Body of pancreas (tissue), 4 donors: ENCODE measurements at regions not wholly inside any gene's neighbourhood (a gene's known extent, or its start where the extent isn't known, plus 50 kb on each side); places are given as distances from the start of the nearest gene placed in this dataset.

ENCODE experiments used
- ATAC-seq: fragments of 150-250 bp; one replicate; pipeline ENCODE4 v1.9.1; 2016
- DNase-seq, 4 donors: peaks; one replicate each; pipeline ENCODE4 v3.0.0-alpha.2; 2019
- H3K27ac ChIP-seq, 4 donors: fragments of 200-600 bp; sonication (generic); 1 replicate in 3 of 4; 2 replicates in 1 of 4; pipeline versions ENCODE4 v1.5.1 to v1.6.1; 2016 to 2019; ENCODE audit warnings: mild to moderate bottlenecking in 1 of 4, mixed read lengths in 1 of 4, moderate library complexity in 1 of 4
- H3K27me3 ChIP-seq, 2 donors: fragments of 200-600 bp; sonication (generic); one replicate each; pipeline ENCODE4 v1.6.0; 2016; ENCODE audit warnings: mild to moderate bottlenecking in 1 of 2
- H3K36me3 ChIP-seq, 2 donors: fragments of 200-600 bp; sonication (generic); replicated peaks in 1 of 2; 2 replicates each; pipeline ENCODE4 v1.5.1; 2016; ENCODE audit warnings: low read depth in 2 of 2; ENCODE audit not compliant: insufficient read depth in 1 of 2
- H3K4me1 ChIP-seq: fragments of 200-600 bp; sonication (generic); one replicate; pipeline ENCODE4 v1.6.0; 2016
- H3K4me3 ChIP-seq, 2 donors: fragments of 200-600 bp; sonication (generic); 1 replicate in 1 of 2; 2 replicates in 1 of 2; pipeline ENCODE4 v1.5.1; 2016 to 2019
- H3K9me3 ChIP-seq, 3 donors: fragments of 200-600 bp; sonication (generic); 1 replicate in 2 of 3; 2 replicates in 1 of 3; pipeline ENCODE4 v1.5.1; 2016
- POLR2A ChIP-seq, 3 donors: fragments of 450-650 bp; IDR thresholded peaks; one replicate each; pipeline ENCODE4 v1.6.1; 2016; ENCODE audit warnings: antibody characterized with exemption in 3 of 3, mild to moderate bottlenecking in 2 of 3
- WGBS, 2 donors: methylation state at CpG; one replicate each; pipeline ENCODE4 v1.1.5; 2017; 5-methylcytosine and 5-hydroxymethylcytosine counted together
- intact Hi-C: fragments of 100-400 bp; cut with DNase I; formaldehyde crosslinking; loops from one replicate; pipeline ENCODE4 v1.15.1; 2023
- TF ChIP-seq, protein P1 (sequence below), 7 experiments: fragments of 450-650 bp in 4 of 7; fragments of 200-600 bp in 3 of 7; sonication (generic) in 3 of 7; IDR thresholded peaks; one replicate each; pipeline ENCODE4 v1.5.1; 2016 to 2019; ENCODE audit warnings: antibody characterized with exemption in 7 of 7

DNA sequence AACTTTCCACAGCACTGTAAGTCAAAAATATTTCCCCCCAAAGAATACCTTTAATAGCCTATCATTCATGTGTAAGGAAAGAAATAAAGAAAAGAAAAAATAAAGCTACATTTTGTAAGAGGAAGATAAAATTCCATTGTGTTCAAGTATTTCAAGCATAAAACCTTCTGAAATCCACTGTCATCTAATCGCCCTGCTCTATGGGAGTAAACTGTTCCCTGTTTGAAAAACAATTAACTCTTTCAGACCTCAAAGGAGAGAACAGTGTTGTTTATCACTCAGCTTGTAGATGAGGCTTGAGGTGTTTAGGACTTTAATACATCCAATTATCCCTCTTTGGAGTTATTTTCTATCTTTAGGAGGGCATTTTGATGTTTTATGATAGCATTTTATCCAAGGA is 112.2 kb upstream of the REG3G start:
- DNase-seq: no peak
- Histone ChIP-seq H3K27me3 (no peaks in the 10 kb centered on the region), H3K36me3 (no peaks in the 10 kb centered on the region), H3K4me3 (no peak overlapping the region), H3K27ac (no peak overlapping the region), H3K4me1 (no peaks in the 10 kb centered on the region), H3K9me3 (no peaks in the 10 kb centered on the region)
- TF ChIP-seq, protein P1, sequence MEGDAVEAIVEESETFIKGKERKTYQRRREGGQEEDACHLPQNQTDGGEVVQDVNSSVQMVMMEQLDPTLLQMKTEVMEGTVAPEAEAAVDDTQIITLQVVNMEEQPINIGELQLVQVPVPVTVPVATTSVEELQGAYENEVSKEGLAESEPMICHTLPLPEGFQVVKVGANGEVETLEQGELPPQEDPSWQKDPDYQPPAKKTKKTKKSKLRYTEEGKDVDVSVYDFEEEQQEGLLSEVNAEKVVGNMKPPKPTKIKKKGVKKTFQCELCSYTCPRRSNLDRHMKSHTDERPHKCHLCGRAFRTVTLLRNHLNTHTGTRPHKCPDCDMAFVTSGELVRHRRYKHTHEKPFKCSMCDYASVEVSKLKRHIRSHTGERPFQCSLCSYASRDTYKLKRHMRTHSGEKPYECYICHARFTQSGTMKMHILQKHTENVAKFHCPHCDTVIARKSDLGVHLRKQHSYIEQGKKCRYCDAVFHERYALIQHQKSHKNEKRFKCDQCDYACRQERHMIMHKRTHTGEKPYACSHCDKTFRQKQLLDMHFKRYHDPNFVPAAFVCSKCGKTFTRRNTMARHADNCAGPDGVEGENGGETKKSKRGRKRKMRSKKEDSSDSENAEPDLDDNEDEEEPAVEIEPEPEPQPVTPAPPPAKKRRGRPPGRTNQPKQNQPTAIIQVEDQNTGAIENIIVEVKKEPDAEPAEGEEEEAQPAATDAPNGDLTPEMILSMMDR (IDR thresholded peaks at IDR 0.05): no peak
- TF ChIP-seq POLR2A (IDR thresholded peaks at IDR 0.05): no peak
- 28% methylated on average over 1 of the region's 1 CpG for WGBS, 2 donors
- intact Hi-C loops: no loop called here
- ATAC-seq: no peak

DNA sequence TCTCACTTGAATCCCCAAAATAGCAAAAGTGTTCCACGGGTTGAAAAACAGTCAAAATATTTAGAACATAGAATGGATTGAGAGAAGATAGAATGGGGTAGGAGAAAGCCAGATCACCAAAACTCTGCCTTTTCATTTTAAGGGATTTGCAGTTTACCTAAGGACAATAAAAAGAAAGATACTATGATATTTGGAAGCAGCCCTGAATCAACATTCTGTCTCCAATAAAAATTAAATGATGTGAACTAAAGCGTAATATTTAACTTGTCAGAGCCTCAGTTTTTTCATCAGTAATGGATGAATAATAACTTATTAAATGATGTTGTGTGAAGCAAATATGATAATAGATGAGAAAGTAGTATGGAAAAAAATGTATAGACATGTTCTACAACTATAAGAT is 100.2 kb upstream of the REG3G start:
- TF ChIP-seq, protein P1 (IDR thresholded peaks at IDR 0.05): no peak
- no peak for TF ChIP-seq POLR2A (IDR thresholded peaks at IDR 0.05)
- 70 to 76% methylated on average over 2 of the region's 2 CpGs for WGBS, 2 donors
- intact Hi-C loops: no loop called here

DNA sequence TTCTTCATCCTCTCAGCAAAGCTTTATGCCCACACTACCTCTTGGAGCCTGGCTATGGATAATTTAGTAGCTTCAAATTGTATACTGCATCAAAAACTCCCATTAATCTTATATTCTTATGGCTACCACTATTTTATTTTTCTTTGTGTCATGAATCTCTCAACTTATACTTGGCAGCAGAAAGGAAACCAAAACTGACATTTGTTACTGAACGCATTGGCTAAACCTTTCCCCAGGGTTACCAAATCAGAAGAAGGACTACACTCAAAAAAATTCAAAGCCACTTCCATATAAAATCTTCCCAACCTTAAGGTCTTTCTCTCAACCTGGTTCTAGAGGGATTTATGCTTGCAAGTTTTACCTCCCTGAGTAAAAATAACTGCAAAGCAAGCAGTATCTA is 97.0 kb upstream of the REG3G start:
- 56 to 63% methylated on average over 1 of the region's 1 CpG for whole genome bisulfite sequencing, 2 donors
- Histone ChIP-seq H3K27ac (no peak overlapping the region), H3K4me1 (no peaks in the 10 kb centered on the region), H3K27me3 (no peaks in the 10 kb centered on the region), H3K9me3 (no peaks in the 10 kb centered on the region), H3K36me3 (no peaks in the 10 kb centered on the region), H3K4me3 (no peak overlapping the region)
- DNase-seq: no peak
- intact Hi-C loops: no loop called here
- TF ChIP-seq POLR2A (IDR thresholded peaks at IDR 0.05): no peak
- TF ChIP-seq, protein P1 (IDR thresholded peaks at IDR 0.05): no peak
- no peak for ATAC-seq

More for the DNA sequence above, 100.2 kb upstream of the REG3G start:
- H3K36me3 ChIP-seq: no peaks in the 10 kb centered on the region
- DNase-seq (no peak), ATAC-seq (no peak)
- H3K9me3 ChIP-seq: no peaks in the 10 kb centered on the region
- H3K27me3 ChIP-seq: no peaks in the 10 kb centered on the region
- H3K4me3 ChIP-seq: no peak overlapping the region
- no peaks in the 10 kb centered on the region for H3K4me1 ChIP-seq
- no peak overlapping the region for H3K27ac ChIP-seq

DNA sequence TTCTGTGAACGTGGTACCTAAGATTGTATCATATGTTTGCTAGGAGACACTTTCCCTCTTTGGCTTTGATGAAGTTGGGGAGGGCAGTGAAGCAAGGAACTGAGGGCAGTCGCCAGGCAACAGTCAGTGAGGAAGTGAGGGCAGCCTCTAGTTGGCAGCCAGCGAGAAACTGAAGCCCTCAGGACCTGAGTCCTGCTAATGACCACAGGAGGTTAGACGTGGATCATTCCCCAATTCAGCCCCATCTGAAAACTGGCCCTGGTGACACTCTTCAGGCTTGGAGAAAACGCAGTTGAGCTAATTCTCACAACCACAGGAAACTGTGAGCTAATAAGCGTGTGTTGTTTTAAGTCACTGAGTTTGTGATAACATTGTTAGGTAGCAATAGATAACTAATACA is 84.5 kb upstream of the REG3G start:
- WGBS, 2 donors: 36 to 54% methylated on average over 6 of the region's 6 CpGs
- Histone ChIP-seq H3K36me3 (no peaks in the 10 kb centered on the region), H3K27me3 (no peaks in the 10 kb centered on the region), H3K4me3 (no peak overlapping the region), H3K4me1 (no peaks in the 10 kb centered on the region), H3K27ac (no peak overlapping the region), H3K9me3 (no peaks in the 10 kb centered on the region)
- TF ChIP-seq, protein P1 (IDR thresholded peaks at IDR 0.05): no peak
- no peak for TF ChIP-seq POLR2A (IDR thresholded peaks at IDR 0.05)
- no peak for DNase-seq
- intact Hi-C loops: no loop called here
- no peak for ATAC-seq

DNA sequence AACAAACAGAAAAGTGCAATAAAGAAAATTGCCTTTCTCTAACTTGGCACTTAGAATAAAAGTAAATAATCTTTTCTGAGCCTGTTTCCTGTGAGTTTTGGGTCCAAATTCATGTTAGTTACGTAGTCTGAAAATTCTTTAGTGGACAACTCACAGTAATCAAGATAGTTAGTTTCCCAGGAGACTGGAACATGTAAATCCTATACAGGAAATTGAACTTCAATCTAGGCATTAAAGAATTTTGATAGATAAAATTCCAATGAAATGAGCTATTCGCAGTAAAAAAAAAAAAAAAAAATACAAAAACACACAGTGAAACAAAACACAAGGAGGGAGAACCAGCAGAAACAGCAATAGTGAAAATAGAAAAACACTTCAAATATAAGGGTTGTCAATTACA is 83.8 kb upstream of the REG3G start:
- no peaks in the 10 kb centered on the region for H3K4me1 ChIP-seq
- no peaks in the 10 kb centered on the region for H3K27me3 ChIP-seq
- no peak overlapping the region for H3K27ac ChIP-seq
- H3K4me3 ChIP-seq: no peak overlapping the region
- no peak for TF ChIP-seq POLR2A (IDR thresholded peaks at IDR 0.05)
- TF ChIP-seq, protein P1 (IDR thresholded peaks at IDR 0.05): no peak
- WGBS, 2 donors: 72 to 86% methylated on average over 2 of the region's 2 CpGs
- DNase-seq: no peak
- intact Hi-C loops: no loop called here
- H3K9me3 ChIP-seq: no peaks in the 10 kb centered on the region
- no peaks in the 10 kb centered on the region for H3K36me3 ChIP-seq
- no peak for ATAC-seq
